ENCODE measurements at regions not wholly inside any gene's neighbourhood (a gene's known extent, or its start where the extent isn't known, plus 50 kb on each side); places are given as distances from the start of the nearest gene placed in this dataset.

DNA sequence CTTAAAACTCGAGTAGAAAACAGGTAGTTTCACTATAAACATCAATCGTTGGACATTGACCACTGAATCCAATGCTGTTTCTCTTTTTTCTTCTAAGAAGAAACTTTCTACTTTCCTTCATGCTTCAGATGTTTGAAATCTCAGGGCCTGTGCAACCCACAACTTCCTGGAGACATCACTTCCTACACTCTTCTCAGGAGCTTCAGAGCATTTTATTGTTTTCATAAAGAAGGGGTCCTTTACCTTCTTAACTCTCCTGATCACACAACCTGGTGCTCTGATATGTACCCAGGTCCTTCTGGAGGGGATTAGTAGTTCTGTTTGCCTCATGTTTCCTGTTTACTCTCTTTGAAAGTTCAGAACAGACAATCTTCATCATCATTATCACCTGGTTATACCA is 113.0 kb upstream of the VAV3 start:
- H3K36me3 Mint-ChIP-seq = peaks cover 40 to 55% of the 10 kb centered on the region in 2 donors
- DNase-seq = no peak
- no peaks in the 10 kb centered on the region for H3K27me3 Mint-ChIP-seq (ENCODE audit: low read depth in 3 of 3)
- H3K4me3 Mint-ChIP-seq = no peak overlapping the region
- no peak overlapping the region for H3K4me3 ChIP-seq (replicated peaks in 1 of 3; ENCODE audit: low read depth in 2 of 3, low read length in 3 of 3)
- no peaks in the 10 kb centered on the region for H3K27me3 ChIP-seq (ENCODE audit: control insufficient read depth in 2 of 2, insufficient read depth in 2 of 2, low read length in 2 of 2)
- H3K36me3 ChIP-seq (replicated peaks in 1 of 2; ENCODE audit: control insufficient read depth in 1 of 2, insufficient read depth in 2 of 2, low read length in 2 of 2) = no peaks in the 10 kb centered on the region
- peak overlapping the region in 5 of 7 donors; percentile 46 to 72 (median 69) for H3K27ac Mint-ChIP-seq
- H3K4me1 Mint-ChIP-seq = peaks cover 63% of the 10 kb centered on the region
- peaks cover 0 to 2% (median 0%) of the 10 kb centered on the region in 7 donors for H3K9me3 Mint-ChIP-seq
- intact Hi-C loops (cut with micrococcal nuclease) = no loop called here
- H2AFZ ChIP-seq (ENCODE audit: insufficient read depth, low read depth, low read length, poor library complexity, severe bottlenecking) = no peak overlapping the region
- no peak overlapping the region for H3K27ac ChIP-seq (ENCODE audit: low read depth in 1 of 2, low read length in 2 of 2)
- no peaks in the 10 kb centered on the region for H3K9me3 ChIP-seq (replicated peaks in 1 of 2; ENCODE audit: control insufficient read depth in 1 of 2, insufficient read depth in 1 of 2, low read length in 2 of 2)
- TF ChIP-seq, protein P1, sequence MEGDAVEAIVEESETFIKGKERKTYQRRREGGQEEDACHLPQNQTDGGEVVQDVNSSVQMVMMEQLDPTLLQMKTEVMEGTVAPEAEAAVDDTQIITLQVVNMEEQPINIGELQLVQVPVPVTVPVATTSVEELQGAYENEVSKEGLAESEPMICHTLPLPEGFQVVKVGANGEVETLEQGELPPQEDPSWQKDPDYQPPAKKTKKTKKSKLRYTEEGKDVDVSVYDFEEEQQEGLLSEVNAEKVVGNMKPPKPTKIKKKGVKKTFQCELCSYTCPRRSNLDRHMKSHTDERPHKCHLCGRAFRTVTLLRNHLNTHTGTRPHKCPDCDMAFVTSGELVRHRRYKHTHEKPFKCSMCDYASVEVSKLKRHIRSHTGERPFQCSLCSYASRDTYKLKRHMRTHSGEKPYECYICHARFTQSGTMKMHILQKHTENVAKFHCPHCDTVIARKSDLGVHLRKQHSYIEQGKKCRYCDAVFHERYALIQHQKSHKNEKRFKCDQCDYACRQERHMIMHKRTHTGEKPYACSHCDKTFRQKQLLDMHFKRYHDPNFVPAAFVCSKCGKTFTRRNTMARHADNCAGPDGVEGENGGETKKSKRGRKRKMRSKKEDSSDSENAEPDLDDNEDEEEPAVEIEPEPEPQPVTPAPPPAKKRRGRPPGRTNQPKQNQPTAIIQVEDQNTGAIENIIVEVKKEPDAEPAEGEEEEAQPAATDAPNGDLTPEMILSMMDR (IDR thresholded peaks at IDR 0.05) = no peak
- H4K20me1 ChIP-seq (ENCODE audit: insufficient read depth, low read length) = no peaks in the 10 kb centered on the region
- 0% methylated on average over 2 of the region's 2 CpGs for WGBS (ENCODE audit: insufficient coverage)
- H3K4me2 ChIP-seq (replicated peaks; ENCODE audit: extremely low read depth, low read length, poor library complexity, severe bottlenecking) = no peak overlapping the region
- H3K79me2 ChIP-seq (ENCODE audit: insufficient read depth, low read length) = no peaks in the 10 kb centered on the region
- peaks cover 38 to 48% of the 10 kb centered on the region in 2 donors for H3K4me1 ChIP-seq (ENCODE audit: control insufficient read depth in 1 of 2, insufficient read depth in 2 of 2, low read length in 2 of 2)
- no peak overlapping the region for H3K9ac ChIP-seq (ENCODE audit: insufficient read depth, low read length, poor library complexity, severe bottlenecking)

DNA sequence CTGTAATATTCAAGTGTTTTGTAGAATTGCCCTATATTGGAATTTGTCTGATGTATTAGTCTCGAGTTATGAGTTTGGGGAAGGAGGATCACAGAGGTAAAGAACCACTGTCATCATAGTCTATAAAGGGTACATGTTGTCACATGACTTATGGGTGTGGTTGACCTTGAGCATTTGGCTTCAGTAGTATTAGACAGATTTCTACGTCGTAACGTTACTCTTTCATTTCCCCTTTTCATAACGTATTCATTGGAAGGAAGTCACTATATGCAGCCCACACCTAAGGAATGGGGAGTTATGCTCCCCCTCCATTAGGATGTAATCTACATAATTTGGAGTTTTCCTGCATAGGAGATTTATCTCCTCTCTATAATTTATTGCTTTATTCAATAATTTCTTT is 110.1 kb upstream of the VAV3 start:
- peak overlapping the region in 1 of 2 donors; percentile 76 for H3K27ac ChIP-seq (ENCODE audit: low read depth in 1 of 2, low read length in 2 of 2)
- WGBS (ENCODE audit: insufficient coverage) = no CpG with 5 or more reads among the region's 5 CpGs
- no peaks in the 10 kb centered on the region for H3K27me3 Mint-ChIP-seq (ENCODE audit: low read depth in 3 of 3)
- peaks cover 45 to 51% of the 10 kb centered on the region in 2 donors for H3K4me1 ChIP-seq (ENCODE audit: control insufficient read depth in 1 of 2, insufficient read depth in 2 of 2, low read length in 2 of 2)
- peaks cover 0 to 2% (median 0%) of the 10 kb centered on the region in 7 donors for H3K9me3 Mint-ChIP-seq
- H3K4me3 Mint-ChIP-seq = peak overlapping the region in 1 of 2 donors; percentile 3
- H3K4me1 Mint-ChIP-seq = peaks cover 57% of the 10 kb centered on the region
- no peaks in the 10 kb centered on the region for H4K20me1 ChIP-seq (ENCODE audit: insufficient read depth, low read length)
- no peaks in the 10 kb centered on the region for H3K79me2 ChIP-seq (ENCODE audit: insufficient read depth, low read length)
- intact Hi-C loops (cut with micrococcal nuclease) = no loop called here
- TF ChIP-seq, protein P1 (IDR thresholded peaks at IDR 0.05) = no peak
- DNase-seq = peak; percentile 79 to 92 (median 91)
- no peaks in the 10 kb centered on the region for H3K36me3 ChIP-seq (replicated peaks in 1 of 2; ENCODE audit: control insufficient read depth in 1 of 2, insufficient read depth in 2 of 2, low read length in 2 of 2)
- no peaks in the 10 kb centered on the region for H3K27me3 ChIP-seq (ENCODE audit: control insufficient read depth in 2 of 2, insufficient read depth in 2 of 2, low read length in 2 of 2)
- H3K4me2 ChIP-seq (replicated peaks; ENCODE audit: extremely low read depth, low read length, poor library complexity, severe bottlenecking) = peak overlapping the region; percentile 6
- H3K36me3 Mint-ChIP-seq = peaks cover 46% of the 10 kb centered on the region in 2 donors
- H3K9me3 ChIP-seq (replicated peaks in 1 of 2; ENCODE audit: control insufficient read depth in 1 of 2, insufficient read depth in 1 of 2, low read length in 2 of 2) = no peaks in the 10 kb centered on the region
- H3K4me3 ChIP-seq (replicated peaks in 1 of 3; ENCODE audit: low read depth in 2 of 3, low read length in 3 of 3) = no peak overlapping the region
- H3K9ac ChIP-seq (ENCODE audit: insufficient read depth, low read length, poor library complexity, severe bottlenecking) = no peak overlapping the region
- peak overlapping the region; percentile 63 to 96 (median 89) for H3K27ac Mint-ChIP-seq
- no peak overlapping the region for H2AFZ ChIP-seq (ENCODE audit: insufficient read depth, low read depth, low read length, poor library complexity, severe bottlenecking)

Measured in CD14-positive monocyte (primary cell).